ENCODE measurements at regions not wholly inside any gene's neighbourhood (a gene's known extent, or its start where the extent isn't known, plus 50 kb on each side); places are given as distances from the start of the nearest gene placed in this dataset.
"Not testable (repeated sequence)": the region's sequence is repeated elsewhere in the genome, so short reads cannot be mapped to it uniquely, and the experiment has no call there.

DNA sequence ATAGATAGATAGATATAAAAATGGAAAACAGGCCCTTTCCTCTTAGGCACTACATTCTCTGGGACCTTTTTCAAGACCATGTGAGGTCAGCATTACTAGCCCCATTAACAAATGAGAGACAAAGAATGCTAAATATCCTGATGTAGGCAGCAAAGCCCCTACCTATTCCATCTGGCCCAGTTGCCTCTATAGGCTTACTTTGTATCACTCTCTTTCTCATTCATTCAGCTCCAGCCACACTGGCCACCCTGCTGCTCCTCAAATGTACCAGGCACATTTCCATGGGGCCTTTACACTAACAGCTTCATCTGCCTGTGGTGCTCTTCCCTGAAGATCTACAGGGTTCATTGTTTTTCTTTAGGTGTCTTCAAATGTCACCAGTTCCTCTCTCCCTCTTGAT, 156.4 kb downstream of the SPDYE17 start:
- TF ChIP-seq, protein P1, sequence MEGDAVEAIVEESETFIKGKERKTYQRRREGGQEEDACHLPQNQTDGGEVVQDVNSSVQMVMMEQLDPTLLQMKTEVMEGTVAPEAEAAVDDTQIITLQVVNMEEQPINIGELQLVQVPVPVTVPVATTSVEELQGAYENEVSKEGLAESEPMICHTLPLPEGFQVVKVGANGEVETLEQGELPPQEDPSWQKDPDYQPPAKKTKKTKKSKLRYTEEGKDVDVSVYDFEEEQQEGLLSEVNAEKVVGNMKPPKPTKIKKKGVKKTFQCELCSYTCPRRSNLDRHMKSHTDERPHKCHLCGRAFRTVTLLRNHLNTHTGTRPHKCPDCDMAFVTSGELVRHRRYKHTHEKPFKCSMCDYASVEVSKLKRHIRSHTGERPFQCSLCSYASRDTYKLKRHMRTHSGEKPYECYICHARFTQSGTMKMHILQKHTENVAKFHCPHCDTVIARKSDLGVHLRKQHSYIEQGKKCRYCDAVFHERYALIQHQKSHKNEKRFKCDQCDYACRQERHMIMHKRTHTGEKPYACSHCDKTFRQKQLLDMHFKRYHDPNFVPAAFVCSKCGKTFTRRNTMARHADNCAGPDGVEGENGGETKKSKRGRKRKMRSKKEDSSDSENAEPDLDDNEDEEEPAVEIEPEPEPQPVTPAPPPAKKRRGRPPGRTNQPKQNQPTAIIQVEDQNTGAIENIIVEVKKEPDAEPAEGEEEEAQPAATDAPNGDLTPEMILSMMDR (conservative IDR thresholded peaks at IDR 0.05; ENCODE audit: low read length), result not testable (repeated sequence)
- not testable (repeated sequence) for TF ChIP-seq EZH2phosphoT487 (IDR thresholded peaks at IDR 0.05; ENCODE audit: borderline replicate concordance, low read depth, low read length)

Measured in OCI-LY7 (cell line).